DMS79 (cell line): ENCODE measurements at regions not wholly inside any gene's neighbourhood (a gene's known extent, or its start where the extent isn't known, plus 50 kb on each side); places are given as distances from the start of the nearest gene placed in this dataset.
"Not testable (repeated sequence)": the region's sequence is repeated elsewhere in the genome, so short reads cannot be mapped to it uniquely, and the experiment has no call there.

Experiments used
- DNase-seq: peaks from one replicate; lab custom pipeline; 2025; lab: John Stamatoyannopoulos, UW

DNA sequence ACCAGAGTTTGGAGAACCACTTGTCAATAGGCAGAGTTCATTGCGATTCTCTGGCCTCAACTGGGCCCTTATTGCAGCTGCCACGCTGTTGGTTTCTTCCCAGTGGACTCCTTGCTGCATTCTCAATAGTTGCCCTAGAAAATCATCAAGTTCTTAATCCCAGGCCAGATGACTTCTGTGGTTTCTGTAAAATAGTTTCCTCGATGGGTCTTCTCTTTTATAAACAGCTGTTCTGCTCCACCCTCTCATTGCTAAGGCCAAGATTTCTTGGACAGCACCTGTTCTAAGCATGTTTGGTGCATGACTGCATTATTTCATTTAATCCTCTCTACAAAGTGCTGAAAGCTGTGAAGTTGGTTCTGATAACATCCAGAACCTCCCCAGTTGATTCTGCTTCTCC, 131.0 kb downstream of the BCL2L11 start:
- DNase-seq: no peak

DNA sequence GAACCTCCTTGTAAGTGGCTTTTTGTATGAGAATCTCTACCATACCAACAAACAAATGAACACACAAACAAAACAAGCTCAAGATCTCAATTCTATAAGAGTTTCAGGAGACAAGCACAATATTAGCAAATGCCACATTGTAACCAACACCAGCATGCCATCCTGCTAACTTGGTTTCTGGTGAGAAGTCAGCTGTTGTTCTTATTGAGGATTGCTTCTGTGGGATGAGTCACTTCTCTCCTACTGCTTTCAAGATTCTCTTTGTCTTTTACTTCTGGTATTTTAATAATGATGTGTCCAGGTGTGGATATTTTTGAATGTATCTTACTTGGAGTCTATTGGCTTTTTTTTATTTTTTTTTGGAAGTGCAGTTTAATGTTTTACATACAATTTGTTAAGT, 131.7 kb downstream of the BCL2L11 start:
- no peak for DNase-seq

DNA sequence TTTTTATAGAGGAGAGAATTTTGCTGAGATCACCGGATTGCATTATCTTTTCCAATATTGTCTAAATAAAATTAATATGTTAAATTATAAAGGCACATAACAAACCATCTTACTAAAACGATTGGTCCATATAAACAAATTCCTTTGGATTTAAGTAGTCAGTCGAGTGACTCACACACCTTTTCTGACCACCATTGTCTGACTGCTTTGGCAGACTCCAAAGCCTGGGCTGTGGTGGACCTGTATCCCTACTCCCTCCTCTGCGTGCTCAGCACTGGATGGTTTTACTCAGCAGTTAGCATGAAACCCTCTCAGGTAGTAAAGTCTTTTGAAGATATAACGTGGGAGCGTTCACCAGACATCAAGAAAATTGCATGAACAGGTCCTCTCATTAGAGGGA, 134.2 kb downstream of the BCL2L11 start:
- not testable (repeated sequence) for DNase-seq

DNA sequence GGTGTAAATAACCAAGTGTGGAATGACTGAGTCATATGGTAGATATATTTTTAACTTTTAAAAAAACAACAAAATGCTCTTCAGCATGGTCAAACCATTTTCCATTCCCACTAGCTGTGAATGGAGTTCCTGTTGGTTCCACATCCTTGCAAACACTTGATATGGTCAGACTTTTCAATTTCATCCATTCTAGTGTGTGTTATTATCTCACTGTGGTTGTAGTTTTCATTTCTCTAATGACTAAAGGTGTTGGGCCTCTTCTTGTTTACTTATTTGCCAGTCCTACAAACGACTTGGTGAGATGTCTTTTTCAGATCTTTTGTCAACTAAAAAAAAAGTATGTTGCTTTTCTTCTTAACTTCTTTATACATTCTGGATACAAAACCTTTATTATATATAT, 135.9 kb downstream of the BCL2L11 start:
- DNase-seq: not testable (repeated sequence)

DNA sequence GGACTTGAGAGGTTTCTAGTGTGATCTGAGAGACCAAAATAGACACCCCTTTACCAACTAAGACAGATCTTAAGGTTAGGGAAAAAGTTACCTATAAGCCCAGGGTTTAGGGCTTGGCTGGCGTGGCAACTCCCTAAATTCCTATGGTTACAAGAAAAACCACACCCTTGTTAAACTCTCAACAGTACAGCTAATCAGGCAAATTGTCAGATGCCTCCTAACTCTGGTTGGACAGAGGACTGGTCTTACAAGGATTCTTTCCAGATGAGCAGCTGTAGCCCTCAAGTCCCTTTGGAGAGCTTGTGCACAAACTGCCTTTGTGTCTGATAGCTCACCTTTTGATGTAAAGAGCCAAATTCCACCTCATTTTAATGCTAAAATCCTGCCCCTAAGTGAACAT, 136.9 kb downstream of the BCL2L11 start:
- DNase-seq: not testable (repeated sequence)

DNA sequence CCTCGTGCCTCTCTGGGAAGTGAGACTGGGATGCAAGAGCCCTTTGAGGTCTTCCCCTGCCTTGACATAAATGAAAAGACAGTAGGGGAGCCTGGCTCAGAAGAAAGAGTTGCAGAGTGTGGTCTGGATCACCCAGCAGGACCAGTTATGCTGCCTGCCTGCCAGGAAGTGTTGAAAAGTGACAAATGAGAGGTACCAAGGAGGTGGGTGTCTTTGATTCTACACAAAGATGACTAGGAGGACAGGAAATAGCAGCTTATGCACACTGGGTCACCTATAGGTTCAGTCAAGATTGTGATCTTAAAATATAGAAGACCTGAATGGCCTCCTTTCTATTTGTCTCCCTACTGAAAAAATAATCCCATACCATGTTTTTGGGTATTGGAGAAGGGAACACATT, 137.6 kb downstream of the BCL2L11 start:
- DNase-seq: not testable (repeated sequence)

DNA sequence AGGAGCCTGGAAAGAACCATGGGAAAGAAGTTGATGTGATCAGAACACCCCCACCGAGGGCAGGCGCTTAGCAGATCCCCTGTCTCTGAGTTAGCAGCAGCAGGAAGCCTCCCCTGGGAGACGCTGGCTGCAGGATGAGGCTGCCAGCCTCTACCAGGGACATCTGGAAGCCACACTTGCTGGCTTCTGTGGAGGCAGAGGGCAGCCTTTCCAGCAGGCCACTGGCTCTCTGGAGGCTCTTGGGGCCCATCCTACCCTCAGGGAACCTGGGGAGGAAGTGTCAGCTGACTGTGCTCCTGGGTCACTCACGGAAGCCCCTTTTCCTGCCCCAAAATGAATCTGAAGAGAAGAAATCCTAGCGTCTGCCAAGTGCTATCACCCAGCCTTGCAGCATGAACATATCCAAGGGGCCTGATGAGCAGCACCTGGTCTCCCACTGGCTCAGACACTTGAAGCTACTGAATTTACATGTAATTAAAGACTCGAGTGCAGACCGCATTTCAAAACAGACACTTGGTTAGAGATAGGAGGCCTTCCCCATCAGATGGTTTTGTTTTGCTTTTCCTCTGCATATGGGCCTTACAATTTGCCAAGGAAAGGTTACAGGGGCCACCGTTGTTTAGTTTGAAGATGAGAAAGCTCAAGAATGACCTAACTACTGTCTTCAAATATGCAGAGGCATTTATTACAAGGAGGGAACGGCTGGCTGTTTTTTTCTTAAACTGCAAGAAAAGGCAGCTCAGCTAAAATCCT, 142.1 kb downstream of the BCL2L11 start:
- not testable (repeated sequence) for DNase-seq

DNA sequence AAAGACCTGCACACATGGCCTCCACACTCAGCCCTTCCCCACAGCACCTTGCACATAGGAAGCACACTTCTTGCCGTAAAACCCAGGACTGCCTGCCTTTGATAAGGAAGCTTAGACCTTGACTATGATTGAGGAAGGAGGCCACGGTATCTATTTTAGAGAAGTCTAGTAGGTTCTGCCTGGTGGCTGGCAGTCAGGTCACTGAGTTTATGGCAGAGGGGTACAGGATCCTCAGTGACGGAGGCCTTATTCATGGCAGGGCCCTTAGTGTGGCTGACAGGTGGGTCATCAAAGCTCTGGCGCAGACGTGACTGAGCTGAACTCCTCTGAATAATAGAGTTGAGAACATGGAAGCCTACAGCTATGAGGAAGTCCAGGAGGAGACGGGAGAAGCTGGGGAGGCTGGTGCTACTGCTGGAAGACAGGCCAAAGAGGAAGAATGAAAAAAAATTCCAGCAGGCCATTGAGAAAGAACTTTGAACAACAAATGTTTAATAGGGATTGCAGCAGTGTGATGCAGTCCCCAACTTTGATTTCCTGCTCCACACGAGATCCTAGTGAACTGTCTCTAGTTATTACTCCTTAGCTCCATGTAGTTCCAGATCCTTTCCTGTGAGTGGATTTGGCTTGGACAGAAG, 142.8 kb downstream of the BCL2L11 start:
- DNase-seq: not testable (repeated sequence)

DNA sequence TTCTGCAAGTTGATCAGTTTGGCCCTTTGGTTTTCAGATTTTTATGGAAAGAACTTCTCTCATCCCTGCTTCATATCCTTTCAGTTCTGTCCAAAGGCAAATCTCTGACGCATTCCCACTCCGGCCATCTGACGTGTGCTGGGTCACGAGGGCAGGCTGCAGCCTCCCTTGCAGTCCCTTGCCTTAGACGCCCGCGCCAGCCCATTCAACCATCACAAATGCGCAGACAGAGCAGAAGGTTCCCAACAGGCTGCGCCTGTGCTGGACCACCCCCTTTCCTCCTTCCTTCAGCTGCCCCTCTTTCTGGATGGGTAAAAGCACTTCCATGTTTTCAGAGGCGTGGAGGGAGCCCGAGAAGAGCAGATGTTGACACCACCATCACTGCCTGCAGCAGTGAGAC, 144.2 kb downstream of the BCL2L11 start:
- not testable (repeated sequence) for DNase-seq

DNA sequence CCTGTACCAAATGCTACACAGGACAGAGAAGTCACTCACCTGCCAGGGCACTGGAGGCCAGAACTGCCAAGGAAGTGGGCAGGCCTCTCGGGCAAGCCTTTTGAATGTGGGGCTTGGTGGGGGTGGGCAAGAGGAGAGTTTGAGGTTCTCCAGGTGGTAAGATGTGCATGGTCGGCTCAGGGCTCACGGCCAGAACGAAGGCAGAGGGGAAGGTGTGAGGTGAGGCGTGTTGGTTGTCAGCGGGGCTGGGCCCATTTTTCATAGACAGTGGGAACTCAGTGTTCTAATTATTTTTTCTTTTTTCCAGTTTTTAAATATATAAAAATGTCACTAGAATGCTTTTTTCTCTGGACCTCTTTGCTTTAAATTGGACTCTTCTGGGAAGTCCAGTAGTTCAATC, 145.8 kb downstream of the BCL2L11 start:
- not testable (repeated sequence) for DNase-seq

DNA sequence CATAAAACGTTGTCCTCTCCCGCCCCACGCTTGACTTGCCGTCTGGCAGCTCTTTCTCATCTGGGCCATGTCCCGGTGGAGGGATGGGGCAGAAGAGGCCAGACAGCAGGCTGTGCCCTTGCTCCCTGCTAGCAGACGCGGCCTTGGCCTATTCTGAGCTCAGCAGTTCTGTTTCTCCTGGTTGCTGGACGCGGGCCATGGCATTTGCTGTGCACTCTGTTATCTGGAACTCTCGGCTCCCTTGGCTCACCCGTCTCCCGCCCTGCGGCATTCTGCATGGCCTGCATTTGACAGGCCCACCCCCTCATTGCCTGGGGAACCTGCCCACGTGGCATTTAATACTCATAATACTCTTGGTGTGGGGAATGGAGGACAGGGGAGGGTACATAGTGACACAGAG, 146.3 kb downstream of the BCL2L11 start:
- not testable (repeated sequence) for DNase-seq

DNA sequence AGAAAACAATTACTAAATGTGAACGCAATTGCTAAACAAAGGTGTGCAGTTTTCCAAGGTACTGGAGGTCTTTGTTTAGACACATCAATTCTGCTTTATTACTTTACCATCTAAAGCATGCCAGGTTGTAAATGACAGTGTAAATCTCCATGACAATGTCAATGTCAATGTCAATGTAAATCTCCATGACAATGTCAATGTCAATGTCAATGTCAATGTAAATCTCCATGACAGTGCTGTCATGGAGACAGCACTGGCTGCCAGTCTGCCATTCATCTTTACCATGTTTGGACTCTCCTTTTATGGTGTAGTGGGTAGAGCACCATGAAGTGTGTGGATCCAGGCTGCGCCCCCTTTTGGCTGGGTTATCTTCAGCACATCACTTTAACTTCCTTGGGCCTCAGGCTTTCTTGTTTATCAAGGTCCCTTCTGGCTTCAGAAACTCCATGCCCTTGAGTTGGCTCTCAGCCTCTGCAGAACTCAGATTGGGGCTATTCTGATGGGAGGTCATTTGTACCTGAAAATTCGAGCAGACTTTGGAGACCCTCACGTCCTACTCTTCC, 149.1 kb downstream of the BCL2L11 start:
- DNase-seq: not testable (repeated sequence)

DNA sequence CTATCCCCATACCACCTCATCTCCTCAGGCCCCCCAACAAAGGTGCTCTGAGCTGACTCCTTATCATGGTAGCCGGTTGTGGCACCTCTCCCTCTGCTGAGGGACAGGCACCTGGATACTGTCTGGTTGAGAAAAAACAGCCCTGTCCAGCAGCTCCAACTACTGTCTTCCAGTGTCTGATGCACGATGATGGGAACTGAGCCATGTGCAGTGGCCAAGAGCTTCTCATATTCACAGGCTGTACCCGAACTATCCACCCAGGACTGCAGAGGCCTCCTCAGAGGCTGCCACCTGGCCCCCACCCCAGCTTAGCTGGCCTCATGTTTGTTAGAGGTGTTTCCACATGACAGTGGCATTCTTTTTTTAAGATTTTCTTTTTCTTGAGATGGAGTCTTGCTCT, 149.9 kb downstream of the BCL2L11 start:
- not testable (repeated sequence) for DNase-seq

DNA sequence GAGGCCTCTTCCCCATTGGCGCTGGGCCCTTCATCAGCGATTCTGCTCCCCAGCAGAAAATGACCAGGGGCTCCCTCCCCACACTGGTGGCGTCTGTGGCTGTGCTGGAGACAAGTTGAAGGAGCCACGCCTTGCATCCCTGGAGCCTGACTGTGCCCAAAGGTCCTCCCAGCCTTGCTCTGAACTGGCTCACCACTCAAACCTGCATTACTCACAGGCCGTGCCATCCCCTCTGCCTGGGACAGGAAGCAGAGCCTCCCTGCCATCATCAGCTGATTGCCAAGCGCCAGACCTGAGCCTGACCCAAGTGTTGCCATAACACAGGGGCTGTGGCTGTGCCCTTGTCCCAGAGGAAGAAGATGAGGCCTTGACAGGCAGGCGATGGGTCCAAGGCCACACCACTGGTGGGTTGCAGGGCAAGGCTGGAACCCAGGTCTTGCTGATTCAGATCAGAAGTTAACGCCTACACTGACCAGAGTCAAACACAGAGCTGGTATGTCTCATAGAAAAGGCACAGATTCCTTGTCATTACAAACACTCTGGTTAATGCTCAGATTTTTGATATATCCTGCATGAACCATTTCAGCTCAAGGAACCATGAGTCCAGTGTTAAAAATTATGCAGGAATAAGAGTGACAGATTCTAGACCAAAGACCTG, 151.1 kb downstream of the BCL2L11 start:
- DNase-seq: not testable (repeated sequence)

DNA sequence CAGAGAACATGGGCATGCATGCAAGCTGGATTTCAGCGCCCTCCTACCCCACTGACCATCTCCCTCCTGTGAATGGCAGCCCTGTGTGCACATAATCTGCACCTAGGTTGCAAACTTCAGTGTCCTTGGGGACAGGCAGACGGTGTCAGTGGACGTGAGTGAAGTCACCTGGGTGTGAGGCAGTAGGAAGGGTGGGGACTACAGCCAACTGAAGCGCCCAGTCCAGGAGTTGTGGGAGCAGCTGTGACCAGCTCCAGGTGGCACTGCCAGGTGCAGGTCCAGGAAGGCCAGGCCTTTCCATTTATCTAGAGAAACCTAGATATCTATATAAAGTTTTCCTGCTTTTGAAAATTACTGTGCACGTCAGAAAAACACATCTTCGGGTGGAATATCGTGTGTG, 152.3 kb downstream of the BCL2L11 start:
- not testable (repeated sequence) for DNase-seq

DNA sequence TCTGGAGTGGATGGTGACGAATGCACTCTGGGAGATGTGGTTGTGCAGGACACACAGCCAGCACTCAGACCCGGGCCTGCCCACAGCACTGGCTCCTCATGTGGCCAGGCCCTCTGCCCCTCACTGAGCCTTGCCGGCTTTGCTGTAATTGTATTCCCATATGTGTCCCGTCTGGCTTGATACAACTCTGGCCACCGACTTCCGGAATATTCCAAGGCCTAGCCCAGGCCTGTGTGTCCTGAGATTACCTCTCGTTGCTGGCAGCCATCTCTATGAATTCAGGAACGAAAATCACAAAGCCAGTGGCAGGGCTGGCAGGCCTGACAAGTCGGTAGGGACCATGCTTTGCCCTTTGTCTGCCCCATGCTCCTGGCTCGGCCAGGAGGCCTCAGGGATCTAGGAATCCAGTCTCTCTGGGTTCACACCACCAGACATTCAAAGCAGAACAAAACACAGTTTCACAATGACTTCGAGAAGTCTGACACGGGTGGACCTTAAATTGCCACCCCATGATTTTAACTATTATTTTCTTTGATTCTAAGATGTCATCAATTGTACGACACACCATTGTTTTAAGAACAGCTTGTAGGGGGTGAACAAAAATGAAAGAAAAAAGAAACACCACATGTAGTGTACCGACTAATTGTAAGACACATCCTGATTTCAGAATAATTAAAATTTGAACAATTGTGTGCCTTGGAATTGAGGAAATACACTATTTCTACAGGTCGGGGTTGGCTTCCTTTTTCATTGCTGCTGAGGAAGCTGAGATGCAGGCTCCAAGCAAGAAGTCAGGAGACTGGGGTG, 154.5 kb downstream of the BCL2L11 start:
- DNase-seq: not testable (repeated sequence)

DNA sequence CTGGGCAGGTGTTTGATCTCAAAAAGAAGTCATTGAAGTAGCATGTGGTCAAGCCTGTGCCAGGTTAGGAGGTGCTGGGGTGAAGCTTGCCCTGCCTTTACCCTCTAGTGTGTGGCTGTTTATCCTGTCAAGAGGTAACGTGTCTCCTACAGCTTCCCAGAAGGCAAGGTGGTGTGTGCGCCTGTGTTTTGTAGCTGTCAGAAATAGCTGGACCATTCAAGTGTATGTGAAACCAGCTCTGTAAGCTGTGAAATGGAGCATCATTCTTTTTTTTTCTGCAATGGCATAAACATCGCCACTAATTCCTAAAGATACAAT, 155.1 kb downstream of the BCL2L11 start:
- not testable (repeated sequence) for DNase-seq

DNA sequence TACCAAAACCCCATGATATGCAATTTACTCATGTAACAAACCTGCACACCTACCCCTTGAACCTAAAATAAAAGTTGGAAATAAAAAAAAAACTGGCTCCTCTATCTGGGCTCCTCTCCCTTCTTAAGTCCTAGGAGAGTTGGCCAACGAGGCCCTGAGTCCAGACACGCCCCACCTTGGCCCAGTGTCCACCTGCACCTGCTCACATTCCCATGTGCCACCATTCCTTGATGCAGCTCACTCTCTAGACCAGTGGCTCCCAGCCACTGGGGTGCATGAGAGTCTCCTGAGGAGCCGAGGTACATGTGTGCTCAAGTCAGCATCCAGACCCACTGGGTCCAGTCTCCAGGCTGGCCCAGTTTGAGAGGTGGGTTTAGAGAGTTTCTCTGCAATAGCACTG, 157.4 kb downstream of the BCL2L11 start:
- DNase-seq: not testable (repeated sequence)

DNA sequence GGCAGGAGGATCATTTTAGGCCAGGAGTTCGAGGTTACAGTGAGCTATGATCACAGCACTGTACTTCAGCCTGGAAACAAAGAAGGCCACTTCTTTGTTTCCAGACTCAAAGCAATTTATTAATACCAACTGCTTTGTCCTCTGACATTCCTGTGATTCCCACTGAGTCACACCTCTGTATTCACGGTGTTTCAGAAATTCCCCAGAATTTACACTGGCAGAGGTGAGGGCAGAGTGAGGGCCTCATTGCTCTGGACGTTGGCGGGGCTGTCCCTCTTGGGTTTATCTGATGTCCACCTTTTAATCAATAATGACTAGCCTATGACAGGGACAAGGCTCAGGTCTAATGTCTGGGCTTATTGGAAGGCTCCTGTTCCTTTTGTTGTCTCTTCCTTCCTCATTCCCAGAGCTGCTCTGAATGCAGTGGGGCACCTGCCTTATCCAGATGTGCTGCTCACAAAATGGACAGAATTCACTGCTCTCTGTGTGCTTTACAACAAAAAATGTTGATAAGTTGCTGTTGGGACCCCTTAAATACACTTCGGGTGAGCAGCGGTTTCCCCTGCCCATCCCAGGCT, 160.1 kb downstream of the BCL2L11 start:
- DNase-seq: not testable (repeated sequence)

DNA sequence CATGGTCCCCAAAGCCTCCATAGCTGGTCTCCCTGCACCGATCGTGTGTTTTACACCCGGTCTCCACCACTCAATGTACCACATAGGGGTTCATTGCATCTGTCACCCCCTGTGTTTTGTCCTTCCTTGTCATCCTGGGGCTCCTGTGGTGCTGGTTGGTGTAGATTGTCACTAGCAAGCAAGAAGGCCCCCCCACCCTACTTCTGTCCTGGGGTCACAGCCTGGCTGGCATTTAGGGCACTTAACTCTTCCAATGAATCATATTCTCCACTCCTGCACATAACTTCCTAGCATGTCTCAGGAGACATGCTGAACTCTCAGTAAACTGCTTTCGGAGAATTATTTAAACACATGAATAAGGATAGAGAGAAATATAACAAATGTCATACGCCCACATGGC, 161.4 kb downstream of the BCL2L11 start:
- not testable (repeated sequence) for DNase-seq
